Activated CD4-positive, alpha-beta T cell treated with anti-CD3 and anti-CD28 coated beads for 24 hours (primary cell): ENCODE measurements at regions not wholly inside any gene's neighbourhood (a gene's known extent, or its start where the extent isn't known, plus 50 kb on each side); places are given as distances from the start of the nearest gene placed in this dataset.

Experiments used
- DNase-seq, 2 donors: peaks; one replicate each; pipeline ENCODE4 v3.0.0-alpha.2; 2020; ENCODE audit warnings: low read depth in 2 of 2

- DNase-seq, result no peak
These were observed 157.1 kb upstream of the CCDC150 start for GRCh38 chr2:196482119-196483065.

GRCh38 chr2:196486146-196486545 is 153.4 kb upstream of the CCDC150 start:
- DNase-seq, result no peak

DNA sequence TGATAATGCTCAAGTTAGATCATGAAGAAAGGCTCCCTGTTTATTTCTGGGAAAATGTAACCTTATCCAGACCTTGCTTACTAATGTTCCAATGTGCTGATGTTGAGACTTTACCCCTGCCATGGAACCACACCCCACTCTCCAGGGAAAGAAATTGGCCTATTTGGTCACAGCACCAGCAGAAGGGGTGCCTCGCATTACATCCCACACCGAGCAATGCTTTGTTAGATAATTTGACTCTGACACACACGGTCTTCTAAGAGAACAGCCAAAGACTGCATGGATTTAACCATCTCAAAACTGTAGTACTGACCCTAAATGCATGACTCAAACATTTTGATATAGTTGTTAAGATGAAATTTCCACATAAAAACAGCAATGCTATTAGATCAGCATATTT is 152.1 kb upstream of the CCDC150 start:
- no peak for DNase-seq

DNA sequence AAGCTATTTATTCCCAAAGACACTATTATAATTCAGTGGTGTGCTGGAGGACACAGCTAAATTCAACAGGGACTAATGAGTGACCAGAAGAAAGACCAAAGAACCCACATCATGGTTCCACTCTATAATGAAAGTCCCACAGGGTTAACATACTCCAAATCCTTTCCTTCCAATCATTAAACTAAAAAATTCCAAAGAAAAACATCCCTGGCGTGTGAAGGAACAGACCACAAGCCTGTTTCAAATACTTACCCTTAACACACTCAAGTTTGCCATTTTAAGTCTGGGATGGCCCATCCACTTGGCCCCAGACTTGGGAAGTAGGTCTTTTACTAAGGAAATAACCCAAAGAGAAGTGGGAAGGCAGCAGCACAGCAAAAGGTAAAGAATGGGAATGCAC is 150.1 kb upstream of the CCDC150 start:
- DNase-seq, result no peak

GRCh38 chr2:196492946-196493345 is 146.6 kb upstream of the CCDC150 start:
- no peak for DNase-seq

GRCh38 chr2:196498962-196499361 is 140.6 kb upstream of the CCDC150 start:
- no peak for DNase-seq

GRCh38 chr2:196499686-196500085 is 139.8 kb upstream of the CCDC150 start:
- DNase-seq, result no peak

GRCh38 chr2:196500686-196501431 is 138.7 kb upstream of the CCDC150 start:
- no peak for DNase-seq

DNA sequence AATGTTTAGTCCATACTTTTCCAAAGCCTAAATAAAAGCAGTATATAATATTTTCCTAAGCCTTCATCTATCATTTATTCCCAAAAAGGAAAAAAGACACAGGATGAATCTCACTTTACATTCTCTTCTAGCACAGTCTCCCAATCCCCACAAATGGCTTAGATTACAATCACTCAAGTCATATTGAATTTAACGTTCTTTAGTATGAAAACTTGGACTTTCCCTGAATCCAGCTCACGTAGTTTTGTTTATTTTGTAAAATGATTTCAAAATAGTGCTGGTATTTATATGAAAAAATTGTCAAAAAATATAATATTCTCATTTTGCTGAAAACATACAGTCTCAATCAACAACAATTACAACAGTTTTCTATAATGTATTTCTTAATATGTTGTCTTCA is 137.7 kb upstream of the CCDC150 start:
- no peak for DNase-seq

GRCh38 chr2:196502386-196502785 is 137.1 kb upstream of the CCDC150 start:
- DNase-seq, result no peak

- DNase-seq, result no peak
These were observed 136.1 kb upstream of the CCDC150 start for GRCh38 chr2:196503398-196503797.

DNA sequence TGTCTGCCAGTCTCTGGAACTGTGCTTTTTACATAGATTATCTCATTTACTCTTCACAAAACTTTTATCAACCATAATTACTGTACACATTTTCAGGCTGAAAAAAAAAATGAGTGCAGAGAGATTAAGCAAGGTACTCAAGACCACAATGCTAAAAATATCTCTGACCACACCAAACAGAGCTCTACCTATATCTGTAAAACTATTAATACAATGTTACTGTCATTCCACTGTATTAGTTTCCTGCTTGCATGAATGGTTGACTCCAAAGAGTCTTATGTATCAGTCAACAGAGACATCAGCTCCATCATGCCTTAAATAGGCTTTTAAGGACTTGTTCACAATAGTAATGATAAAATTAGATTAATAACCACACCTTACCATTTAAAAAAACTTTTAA is 134.7 kb upstream of the CCDC150 start:
- no peak for DNase-seq

DNA sequence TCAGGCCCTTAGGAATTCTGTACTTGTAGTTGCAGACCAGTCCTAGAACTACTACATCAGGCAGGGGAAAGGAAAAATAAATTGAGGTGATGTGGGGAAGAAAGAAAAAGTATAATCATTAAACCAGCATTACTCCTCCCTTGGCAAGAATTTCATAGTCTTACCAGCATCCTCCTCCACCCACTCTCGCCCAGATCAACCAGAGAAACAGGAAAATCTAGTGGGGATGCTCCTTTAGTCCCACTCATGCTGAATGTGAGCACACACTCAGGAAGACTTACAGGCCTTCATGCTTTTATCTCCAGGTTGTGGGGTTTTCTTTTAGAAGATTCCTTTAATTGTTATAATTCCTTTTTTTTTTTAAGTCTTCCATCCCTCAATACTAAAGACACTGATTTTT is 129.3 kb upstream of the CCDC150 start:
- no peak for DNase-seq

DNA sequence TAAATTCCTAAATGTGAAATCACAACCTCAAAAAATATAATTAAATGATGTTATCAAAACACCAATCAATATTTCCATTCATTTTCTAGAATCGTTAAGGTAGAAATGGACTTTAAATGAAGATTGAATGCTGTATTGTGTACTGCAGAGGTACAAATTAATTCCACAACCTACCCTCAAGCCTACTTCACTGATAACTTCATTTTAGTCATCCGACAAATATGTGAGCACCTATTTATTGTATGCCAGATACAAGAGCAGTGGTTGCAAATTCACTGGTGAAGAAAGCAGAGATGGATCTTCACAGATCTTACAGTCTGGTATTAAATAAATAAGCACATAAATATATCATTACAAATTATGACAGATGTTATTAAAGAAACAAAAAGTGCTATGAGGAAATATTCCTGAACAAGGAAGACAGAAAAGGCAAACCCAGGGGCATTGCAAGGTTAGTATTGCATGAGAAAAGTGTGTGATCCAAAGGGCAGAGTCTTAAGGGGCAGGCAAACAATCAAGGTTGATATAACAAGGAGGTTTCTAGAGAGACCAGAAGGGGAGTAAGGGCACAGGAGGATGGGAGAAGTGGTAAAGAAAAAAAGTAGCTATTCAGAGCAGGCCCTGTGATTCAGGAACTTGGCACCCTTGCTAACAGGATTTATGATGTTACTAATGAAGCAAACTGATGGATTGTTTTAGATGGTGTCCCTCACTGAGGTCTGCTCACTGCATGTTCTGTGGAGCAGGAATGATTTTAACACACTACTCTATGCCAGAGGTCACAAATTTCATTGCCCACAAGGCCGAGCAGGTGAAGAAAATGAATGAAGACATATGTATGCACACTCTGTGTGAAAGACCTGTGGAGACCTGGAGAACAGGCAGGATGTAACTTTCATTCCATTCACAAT is 128.0 kb upstream of the CCDC150 start:
- no peak for DNase-seq

DNA sequence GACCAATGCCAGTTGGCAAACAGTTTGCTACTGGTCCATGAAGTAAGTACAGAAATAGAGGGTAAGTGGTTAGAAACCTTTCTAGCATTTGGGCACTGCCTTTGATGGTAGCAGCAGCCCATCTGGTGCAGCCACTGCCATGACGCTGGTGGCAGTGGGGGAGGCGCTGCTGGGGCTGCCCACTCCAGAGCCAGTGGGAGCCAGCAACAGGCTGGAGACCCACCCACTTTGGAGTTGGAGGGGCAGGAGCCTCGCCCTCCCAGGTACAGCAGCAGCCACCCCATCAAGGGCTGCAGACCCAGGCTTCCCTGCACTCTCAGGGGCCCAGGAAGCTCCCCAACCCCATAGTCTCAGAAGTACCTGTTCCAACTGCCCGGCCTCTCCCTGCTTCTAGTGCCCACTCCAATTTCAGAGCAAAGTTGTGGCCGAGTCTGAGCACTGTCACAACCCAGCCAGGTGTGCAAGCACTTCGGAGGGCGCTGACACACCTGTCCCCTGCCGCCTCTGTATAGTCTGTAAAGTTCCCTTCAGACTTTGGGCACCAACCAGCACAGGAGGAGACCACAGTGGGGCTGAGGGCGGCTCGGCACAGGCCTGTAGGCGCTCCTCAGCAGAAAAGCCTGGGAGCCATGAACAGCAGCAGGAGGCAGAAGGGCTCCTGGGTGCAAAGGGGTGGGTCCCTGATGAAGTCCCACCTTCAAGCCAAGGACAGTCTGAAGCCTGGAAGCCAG is 125.6 kb upstream of the CCDC150 start:
- DNase-seq, result no peak

DNA sequence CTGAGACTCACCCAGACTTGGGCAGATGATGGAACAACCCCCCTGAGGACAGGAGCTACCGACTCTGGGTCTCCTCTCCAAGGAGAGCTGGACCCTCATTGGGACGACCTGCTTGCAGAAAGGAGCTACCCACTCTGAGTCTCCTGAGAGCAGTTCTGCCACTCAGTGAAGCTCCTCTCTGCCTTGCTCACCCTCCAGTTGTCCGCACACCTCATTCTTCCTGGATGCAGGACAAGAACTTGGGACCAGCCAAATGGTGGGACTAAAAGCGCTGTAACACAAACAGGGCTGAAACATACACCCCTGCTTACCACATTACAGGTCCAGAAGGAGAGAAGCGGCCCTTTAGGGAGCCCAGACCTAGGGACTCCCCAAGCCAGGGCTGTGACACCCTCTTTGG is 124.9 kb upstream of the CCDC150 start:
- DNase-seq, result no peak

DNA sequence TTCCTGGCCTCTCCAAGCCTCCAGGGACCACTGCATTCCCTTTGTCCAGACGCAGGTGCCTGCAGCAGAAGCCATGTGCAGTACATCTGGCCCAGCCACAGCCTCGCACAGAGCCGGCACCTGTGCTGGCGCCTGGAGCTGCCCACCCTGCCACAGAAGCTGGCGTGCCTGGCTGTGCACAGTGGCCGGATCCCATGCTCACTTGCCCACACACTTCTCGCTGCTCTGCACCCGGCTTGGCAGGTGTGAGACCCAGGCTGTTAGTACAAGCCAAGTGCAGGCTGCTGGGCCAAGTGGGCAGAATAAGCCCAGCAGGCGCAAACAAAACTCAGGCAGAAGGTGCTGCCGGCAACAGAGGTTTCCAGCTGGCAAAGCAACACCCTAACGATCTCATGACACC is 124.5 kb upstream of the CCDC150 start:
- no peak for DNase-seq

- DNase-seq, result no peak
These were observed 123.9 kb upstream of the CCDC150 start for GRCh38 chr2:196515608-196516007.

- DNase-seq, result no peak
These were observed 123.0 kb upstream of the CCDC150 start for GRCh38 chr2:196516564-196516963.

DNA sequence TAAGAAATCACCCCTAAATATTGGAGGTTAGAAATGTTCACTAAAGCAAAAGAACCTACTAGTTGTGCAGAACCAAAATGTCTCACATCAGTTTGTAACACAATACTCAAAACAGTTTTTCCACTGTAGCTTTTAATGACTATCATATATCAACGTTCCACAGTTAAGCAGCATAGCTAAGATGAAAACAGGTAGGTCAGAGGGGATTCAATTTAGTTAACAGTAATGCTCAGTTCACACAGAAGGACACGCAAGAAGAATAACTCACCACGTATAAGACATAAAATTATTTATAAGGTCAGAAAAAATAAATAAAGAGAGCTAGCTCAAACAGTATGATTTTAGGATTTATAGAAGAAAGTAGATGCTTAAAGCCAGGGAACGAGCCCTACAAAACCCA is 118.9 kb upstream of the CCDC150 start:
- no peak for DNase-seq
